GM12891 (cell line): ENCODE measurements at regions not wholly inside any gene's neighbourhood (a gene's known extent, or its start where the extent isn't known, plus 50 kb on each side); places are given as distances from the start of the nearest gene placed in this dataset.

Experiments used
- PAX5 ChIP-seq: IDR thresholded peaks from 2 replicates; pipeline ENCODE4 v1.6.1; 2011; ENCODE audit warnings: low read length, moderate library complexity, mild to moderate bottlenecking; ENCODE audit not compliant: insufficient read depth, severe bottlenecking
- POLR2A ChIP-seq: IDR thresholded peaks from 2 replicates; pipeline ENCODE4 v1.6.1; 2011; ENCODE audit warnings: low read depth, low read length, control low read depth
- POLR2AphosphoS5 ChIP-seq: IDR thresholded peaks from 2 replicates; pipeline ENCODE4 v1.6.1; 2011; ENCODE audit warnings: low read depth, low read length, control low read depth
- SPI1 ChIP-seq: IDR thresholded peaks from 2 replicates; pipeline ENCODE4 v1.6.1; 2011; ENCODE audit warnings: low read depth, low read length, control low read depth

DNA sequence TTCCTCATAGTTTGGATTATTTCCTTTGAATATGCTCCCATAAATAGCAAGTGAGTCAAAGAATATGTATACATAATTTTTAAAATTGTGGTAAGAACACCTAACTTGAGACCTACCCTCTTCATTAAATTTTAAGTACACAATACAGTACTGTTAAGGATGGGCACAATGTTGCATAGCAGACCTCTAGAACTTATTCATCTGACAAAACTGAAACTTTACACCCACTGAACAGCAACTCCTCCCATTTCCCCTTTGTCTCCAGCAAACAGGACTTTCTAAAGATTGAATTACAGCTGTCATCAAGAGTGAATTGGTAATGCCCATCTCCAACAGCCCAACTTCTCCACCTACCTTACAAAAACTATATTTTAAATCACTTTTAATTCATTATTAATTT lies 388.9 kb downstream of the HTR1A start:
- TF ChIP-seq POLR2AphosphoS5 (no peak), POLR2A (no peak), PAX5 (no peak), SPI1 (peak; percentile 56)
